Choroid plexus epithelial cell (primary cell): ENCODE measurements at regions not wholly inside any gene's neighbourhood (a gene's known extent, or its start where the extent isn't known, plus 50 kb on each side); places are given as distances from the start of the nearest gene placed in this dataset.

Experiments
- DNase-seq: peaks from one replicate; pipeline ENCODE4 v3.0.0-alpha.2; 2010; ENCODE audit warnings: low read depth
- H3K4me3 ChIP-seq: 2 replicates; pipeline ENCODE4 v1.5.1; 2011; ENCODE audit warnings: low read depth, mild to moderate bottlenecking, control low read depth, low read length, moderate library complexity
- TF ChIP-seq, protein P1 (sequence below): conservative IDR thresholded peaks from 2 replicates; pipeline ENCODE4 v1.5.1; 2011; ENCODE audit warnings: low read depth, mild to moderate bottlenecking, control low read depth, inconsistent platforms, low read length, moderate library complexity

DNA sequence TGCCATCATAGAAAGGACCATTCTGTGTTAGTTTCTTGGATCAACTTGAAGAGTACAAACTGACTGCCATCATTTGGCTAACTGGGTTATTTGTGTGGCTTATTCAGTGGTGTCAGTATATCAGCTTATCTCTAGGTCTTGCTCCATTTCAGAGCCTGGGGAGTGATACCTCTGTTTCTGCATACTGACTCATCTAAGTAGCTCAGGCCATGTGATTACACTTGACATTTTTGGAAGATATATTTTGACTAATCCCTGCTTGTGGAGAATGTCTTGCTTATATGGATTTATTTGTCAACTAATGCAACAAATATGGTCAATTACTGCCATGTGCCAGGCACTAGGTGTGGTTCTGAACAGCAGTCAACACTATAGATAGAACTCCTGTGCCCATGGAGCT is 311.7 kb downstream of the YTHDC2 start:
- H3K4me3 ChIP-seq, result no peak overlapping the region
- no peak for DNase-seq
- TF ChIP-seq, protein P1, sequence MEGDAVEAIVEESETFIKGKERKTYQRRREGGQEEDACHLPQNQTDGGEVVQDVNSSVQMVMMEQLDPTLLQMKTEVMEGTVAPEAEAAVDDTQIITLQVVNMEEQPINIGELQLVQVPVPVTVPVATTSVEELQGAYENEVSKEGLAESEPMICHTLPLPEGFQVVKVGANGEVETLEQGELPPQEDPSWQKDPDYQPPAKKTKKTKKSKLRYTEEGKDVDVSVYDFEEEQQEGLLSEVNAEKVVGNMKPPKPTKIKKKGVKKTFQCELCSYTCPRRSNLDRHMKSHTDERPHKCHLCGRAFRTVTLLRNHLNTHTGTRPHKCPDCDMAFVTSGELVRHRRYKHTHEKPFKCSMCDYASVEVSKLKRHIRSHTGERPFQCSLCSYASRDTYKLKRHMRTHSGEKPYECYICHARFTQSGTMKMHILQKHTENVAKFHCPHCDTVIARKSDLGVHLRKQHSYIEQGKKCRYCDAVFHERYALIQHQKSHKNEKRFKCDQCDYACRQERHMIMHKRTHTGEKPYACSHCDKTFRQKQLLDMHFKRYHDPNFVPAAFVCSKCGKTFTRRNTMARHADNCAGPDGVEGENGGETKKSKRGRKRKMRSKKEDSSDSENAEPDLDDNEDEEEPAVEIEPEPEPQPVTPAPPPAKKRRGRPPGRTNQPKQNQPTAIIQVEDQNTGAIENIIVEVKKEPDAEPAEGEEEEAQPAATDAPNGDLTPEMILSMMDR, result no peak

DNA sequence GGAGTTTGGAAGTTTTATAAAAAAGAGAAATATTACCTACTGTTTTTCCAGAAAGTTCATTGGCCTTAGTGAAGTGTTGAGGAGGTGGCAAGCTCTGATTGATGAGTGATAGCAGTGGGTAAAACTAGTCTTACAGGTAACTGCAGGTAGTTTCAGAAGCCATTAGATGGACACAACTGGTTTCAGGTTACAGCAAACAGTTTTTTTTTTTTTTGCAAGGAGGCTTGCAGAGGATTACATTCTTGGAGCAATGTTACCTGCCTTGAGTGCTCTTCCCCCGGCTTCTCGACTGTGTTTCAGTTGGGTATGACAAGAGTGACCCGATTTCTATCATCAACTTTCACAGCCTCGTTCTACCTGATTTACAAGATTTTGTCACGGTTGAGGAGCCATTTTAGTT is 333.4 kb downstream of the YTHDC2 start:
- H3K4me3 ChIP-seq, result no peak overlapping the region
- TF ChIP-seq, protein P1, result no peak
- DNase-seq, result no peak

DNA sequence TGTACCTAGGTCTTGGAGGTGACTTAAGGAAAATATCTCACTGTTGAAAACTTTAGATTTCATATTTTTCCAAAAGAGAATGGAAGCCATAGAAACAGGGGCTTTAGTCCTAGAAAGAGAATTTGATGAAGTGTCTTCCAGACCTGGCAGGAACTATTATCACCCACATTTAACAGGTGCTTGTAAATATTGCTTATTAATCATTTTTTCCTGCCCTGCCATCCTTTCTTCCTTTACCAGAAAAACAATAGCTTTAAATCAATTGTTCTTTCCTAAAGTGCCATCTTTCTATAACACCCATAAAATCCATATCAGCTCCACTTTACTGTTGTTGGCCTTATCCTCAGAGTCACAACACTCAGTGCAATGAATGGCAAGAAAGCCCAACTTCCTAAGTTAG is 350.9 kb downstream of the YTHDC2 start:
- DNase-seq, result no peak
- no peak overlapping the region for H3K4me3 ChIP-seq
- TF ChIP-seq, protein P1, result no peak

DNA sequence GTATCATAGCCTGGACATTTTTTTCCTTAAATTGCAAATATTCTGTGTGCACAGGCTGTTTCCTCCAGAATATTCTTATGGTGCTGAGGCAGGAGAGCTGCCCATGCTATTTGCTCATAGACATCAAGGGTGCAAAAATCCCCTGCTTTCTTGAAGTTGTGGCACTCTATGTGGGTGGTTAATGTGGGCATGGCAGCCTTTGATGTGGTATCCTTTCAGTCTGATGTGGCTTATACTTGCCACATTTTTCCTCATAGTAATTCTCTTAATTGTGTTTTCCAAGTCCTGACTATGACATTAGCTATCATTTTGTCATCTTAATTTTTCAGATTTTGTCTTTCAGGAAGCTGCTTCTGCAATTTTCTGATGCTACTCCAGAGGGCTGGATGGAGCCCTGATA is 353.3 kb downstream of the YTHDC2 start:
- DNase-seq, result no peak
- TF ChIP-seq, protein P1, result no peak
- H3K4me3 ChIP-seq, result no peak overlapping the region

DNA sequence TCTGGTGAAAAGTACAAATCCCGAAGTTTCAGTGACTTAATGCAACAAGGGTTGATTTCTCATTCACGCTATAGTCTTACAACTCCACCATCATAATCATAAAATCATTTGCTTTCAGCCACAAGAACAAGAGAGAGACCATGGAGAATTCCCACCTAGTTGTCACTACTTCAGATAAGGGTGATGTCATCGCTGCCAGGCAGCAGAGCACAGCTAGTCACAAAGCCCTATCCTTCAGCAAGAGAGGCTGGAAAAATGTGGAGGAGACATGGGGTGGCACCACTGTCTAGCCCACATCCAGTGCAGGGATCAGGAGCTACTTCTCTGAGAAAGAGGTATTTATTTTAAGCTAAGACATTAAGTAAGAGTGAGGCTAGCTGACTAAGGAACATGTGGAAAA is 356.1 kb downstream of the YTHDC2 start:
- DNase-seq, result no peak
- TF ChIP-seq, protein P1, result no peak
- no peak overlapping the region for H3K4me3 ChIP-seq

DNA sequence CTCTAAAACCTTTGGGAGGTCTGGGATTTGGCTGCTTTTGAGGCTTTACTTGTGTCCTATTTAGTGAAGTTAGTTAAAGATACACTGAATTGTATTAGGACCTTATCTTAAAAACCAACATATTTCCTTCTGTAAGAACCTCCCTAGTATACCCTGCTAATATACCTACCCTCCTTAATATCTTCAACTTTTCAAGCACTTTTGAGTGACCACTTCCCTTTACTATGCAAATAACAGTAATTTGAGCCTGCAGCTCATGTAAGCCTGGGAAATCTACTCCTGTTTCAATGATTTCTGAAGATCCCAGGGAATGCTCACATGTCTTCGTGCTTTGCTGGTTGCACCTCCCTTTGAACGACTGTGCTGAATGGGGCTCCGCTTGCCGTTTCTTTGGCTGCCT is 358.5 kb downstream of the YTHDC2 start:
- TF ChIP-seq, protein P1, result no peak
- H3K4me3 ChIP-seq, result no peak overlapping the region
- no peak for DNase-seq

DNA sequence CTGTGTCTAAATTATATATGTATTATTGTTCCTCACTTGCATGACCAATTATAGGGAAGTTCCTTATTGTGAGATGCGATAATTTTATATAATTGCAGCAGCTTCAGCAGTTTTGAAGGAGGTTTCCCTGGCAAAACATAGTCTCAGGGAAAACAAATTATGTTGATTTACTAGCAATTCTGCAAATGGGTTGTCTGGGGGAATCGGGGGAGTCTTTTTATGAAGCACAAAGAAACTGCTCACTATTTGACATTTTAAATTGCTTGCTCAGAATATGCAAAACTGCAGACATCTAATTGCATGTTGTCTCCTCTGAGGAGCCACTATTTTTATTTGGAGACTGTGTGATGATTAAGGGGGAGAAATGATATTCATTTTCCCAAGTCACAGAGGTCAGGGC is 361.6 kb downstream of the YTHDC2 start:
- no peak for DNase-seq
- TF ChIP-seq, protein P1, result no peak

More for the DNA sequence above, 361.6 kb downstream of the YTHDC2 start:
- H3K4me3 ChIP-seq, result no peak overlapping the region
